ENCODE measurements at regions not wholly inside any gene's neighbourhood (a gene's known extent, or its start where the extent isn't known, plus 50 kb on each side); places are given as distances from the start of the nearest gene placed in this dataset.

DNA sequence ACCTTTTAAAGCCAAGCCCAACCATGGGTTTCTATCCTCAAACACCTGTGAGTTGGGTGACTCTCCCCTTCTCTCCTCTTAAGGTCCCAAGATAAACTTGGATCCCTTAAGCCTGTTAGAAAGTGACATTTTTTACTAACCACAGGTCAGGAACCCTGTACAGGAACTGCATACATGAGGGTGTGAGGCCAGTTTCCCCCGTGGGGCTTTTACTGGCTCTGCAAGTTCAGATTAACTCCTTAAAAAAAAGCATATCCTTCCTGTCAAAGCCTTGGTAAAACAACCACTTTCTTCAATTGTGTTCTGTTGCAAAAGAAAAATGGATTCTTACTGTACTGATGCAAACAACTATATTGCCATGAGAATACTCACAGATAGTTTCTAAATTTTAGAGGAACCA lies 2638.7 kb upstream of the PCDH20 start:
- peak; percentile 52 to 85 (median 79) for DNase-seq
- H3K9me3 ChIP-seq (ENCODE audit: control extremely low read depth in 1 of 5, control insufficient read depth in 4 of 5, insufficient read depth in 2 of 5, low read depth in 1 of 5, low read length in 4 of 5) = peaks cover 0 to 21% (median 2%) of the 10 kb centered on the region in 5 experiments
- H3K36me3 ChIP-seq (ENCODE audit: control insufficient read depth in 4 of 4, insufficient read depth in 4 of 4, low read length in 3 of 4) = no peaks in the 10 kb centered on the region
- POLR2A ChIA-PET = no interaction called here
- no peak overlapping the region for H3K27ac ChIP-seq (ENCODE audit: insufficient read depth in 1 of 2, low read depth in 1 of 2, low read length in 2 of 2, poor library complexity in 1 of 2, severe bottlenecking in 2 of 2)
- WGBS (ENCODE audit: insufficient coverage) = no CpG with 5 or more reads among the region's 1 CpG
- peaks cover 0 to 18% (median 3%) of the 10 kb centered on the region in 4 experiments for H3K4me1 ChIP-seq (ENCODE audit: control extremely low read depth in 1 of 4, control insufficient read depth in 4 of 4, insufficient read depth in 4 of 4, low read length in 3 of 4)
- no peak overlapping the region for H3K4me3 ChIP-seq (ENCODE audit: control insufficient read depth in 1 of 7, extremely low read depth in 1 of 7, insufficient read depth in 4 of 7, low read depth in 2 of 7, low read length in 6 of 7)
- CTCF ChIA-PET = no interaction called here
- no peaks in the 10 kb centered on the region for H3K27me3 ChIP-seq (replicated peaks in 2 of 5; ENCODE audit: control insufficient read depth in 4 of 5, insufficient read depth in 5 of 5, low read length in 4 of 5)

DNA sequence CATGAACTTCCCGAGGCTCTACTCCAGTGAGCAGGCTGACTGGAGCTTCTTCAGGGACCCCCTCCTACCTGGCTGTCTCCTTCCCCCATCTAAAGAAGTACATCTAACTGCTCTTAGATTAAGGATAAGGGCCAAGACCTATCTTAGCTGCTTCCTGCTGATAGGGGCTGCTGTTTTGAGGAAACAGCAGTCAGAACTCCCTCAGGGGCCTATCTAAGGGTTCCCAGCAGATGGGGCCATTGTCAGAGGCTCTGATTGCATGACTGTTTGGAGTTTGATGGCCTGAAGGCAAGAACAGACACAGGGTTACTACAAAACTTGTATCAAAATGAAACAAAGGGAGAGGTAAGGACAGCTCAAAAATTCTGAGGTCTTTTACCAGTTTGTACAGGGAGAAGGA lies 2636.9 kb upstream of the PCDH20 start:
- CTCF ChIA-PET = interaction anchor here (1.0 kb wide), 1 partner anchor 77 kb away, joined by 3 read pairs; no protein-coding TSS in a partner anchor
- POLR2A ChIA-PET = no interaction called here
- H3K27me3 ChIP-seq (replicated peaks in 2 of 5; ENCODE audit: control insufficient read depth in 4 of 5, insufficient read depth in 5 of 5, low read length in 4 of 5) = no peaks in the 10 kb centered on the region
- WGBS (ENCODE audit: insufficient coverage) = no CpG with 5 or more reads among the region's 1 CpG
- peaks cover 0 to 18% (median 3%) of the 10 kb centered on the region in 4 experiments for H3K4me1 ChIP-seq (ENCODE audit: control extremely low read depth in 1 of 4, control insufficient read depth in 4 of 4, insufficient read depth in 4 of 4, low read length in 3 of 4)
- peaks cover 0 to 21% (median 2%) of the 10 kb centered on the region in 5 experiments for H3K9me3 ChIP-seq (ENCODE audit: control extremely low read depth in 1 of 5, control insufficient read depth in 4 of 5, insufficient read depth in 2 of 5, low read depth in 1 of 5, low read length in 4 of 5)
- peak; percentile 18 to 77 (median 63) for DNase-seq
- no peak overlapping the region for H3K27ac ChIP-seq (ENCODE audit: insufficient read depth in 1 of 2, low read depth in 1 of 2, low read length in 2 of 2, poor library complexity in 1 of 2, severe bottlenecking in 2 of 2)
- H3K4me3 ChIP-seq (ENCODE audit: control insufficient read depth in 1 of 7, extremely low read depth in 1 of 7, insufficient read depth in 4 of 7, low read depth in 2 of 7, low read length in 6 of 7) = no peak overlapping the region
- no peaks in the 10 kb centered on the region for H3K36me3 ChIP-seq (ENCODE audit: control insufficient read depth in 4 of 4, insufficient read depth in 4 of 4, low read length in 3 of 4)

DNA sequence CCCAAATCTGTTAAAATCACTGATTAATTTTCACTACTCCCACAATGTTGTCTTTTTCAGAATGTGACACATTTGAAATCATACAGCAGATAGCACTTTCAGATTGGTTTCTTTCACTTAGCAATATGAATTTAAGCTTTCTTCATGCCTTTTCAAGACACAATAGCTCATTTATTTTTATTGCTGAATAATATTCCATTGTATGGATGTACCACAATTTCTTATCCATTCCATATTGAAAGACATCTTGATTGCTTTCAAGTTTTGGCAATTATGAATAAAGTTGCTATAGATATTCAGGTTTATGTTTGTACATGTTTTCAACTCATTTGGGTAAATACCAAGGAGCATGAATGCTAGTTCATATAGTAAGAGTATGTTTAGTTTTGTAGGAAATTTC lies 2635.6 kb upstream of the PCDH20 start:
- Histone ChIP-seq H3K27ac (ENCODE audit: insufficient read depth in 1 of 2, low read depth in 1 of 2, low read length in 2 of 2, poor library complexity in 1 of 2, severe bottlenecking in 2 of 2) (no peak overlapping the region), H3K9me3 (ENCODE audit: control extremely low read depth in 1 of 5, control insufficient read depth in 4 of 5, insufficient read depth in 2 of 5, low read depth in 1 of 5, low read length in 4 of 5) (peaks cover 0 to 20% (median 2%) of the 10 kb centered on the region in 5 experiments), H3K4me1 (ENCODE audit: control extremely low read depth in 1 of 4, control insufficient read depth in 4 of 4, insufficient read depth in 4 of 4, low read length in 3 of 4) (peaks cover 0 to 18% (median 3%) of the 10 kb centered on the region in 4 experiments), H3K36me3 (ENCODE audit: control insufficient read depth in 4 of 4, insufficient read depth in 4 of 4, low read length in 3 of 4) (no peaks in the 10 kb centered on the region), H3K27me3 (replicated peaks in 2 of 5; ENCODE audit: control insufficient read depth in 4 of 5, insufficient read depth in 5 of 5, low read length in 4 of 5) (no peaks in the 10 kb centered on the region), H3K4me3 (ENCODE audit: control insufficient read depth in 1 of 7, extremely low read depth in 1 of 7, insufficient read depth in 4 of 7, low read depth in 2 of 7, low read length in 6 of 7) (no peak overlapping the region)
- ChIA-PET POLR2A (no interaction called here), CTCF (no interaction called here)
- DNase-seq = no peak

DNA sequence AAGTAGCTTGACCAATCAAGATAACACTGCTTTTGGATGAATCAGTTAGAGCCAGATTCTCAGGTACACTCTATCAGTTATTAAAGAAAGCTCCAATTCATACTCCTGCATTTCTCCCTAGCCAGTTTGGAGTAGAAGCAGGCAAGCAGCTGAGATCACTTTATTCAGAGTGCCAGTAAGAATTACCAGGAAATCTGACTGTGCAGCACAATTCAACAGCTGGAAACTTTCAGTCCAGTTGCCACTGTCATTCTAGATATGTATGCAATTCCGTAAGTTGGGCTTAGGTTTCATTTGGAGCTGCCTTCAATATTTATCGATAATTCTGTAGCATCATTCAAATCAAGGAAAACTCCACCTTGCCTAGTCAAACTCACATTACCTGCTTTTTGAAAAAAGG lies 2625.6 kb upstream of the PCDH20 start:
- ChIA-PET POLR2A (no interaction called here), CTCF (no interaction called here)
- no peaks in the 10 kb centered on the region for H3K9me3 ChIP-seq (ENCODE audit: control extremely low read depth in 1 of 5, control insufficient read depth in 4 of 5, insufficient read depth in 2 of 5, low read depth in 1 of 5, low read length in 4 of 5)
- no peaks in the 10 kb centered on the region for H3K4me1 ChIP-seq (ENCODE audit: control extremely low read depth in 1 of 4, control insufficient read depth in 4 of 4, insufficient read depth in 4 of 4, low read length in 3 of 4)
- no peak for DNase-seq
- no peaks in the 10 kb centered on the region for H3K36me3 ChIP-seq (ENCODE audit: control insufficient read depth in 4 of 4, insufficient read depth in 4 of 4, low read length in 3 of 4)
- H3K27ac ChIP-seq (ENCODE audit: insufficient read depth in 1 of 2, low read depth in 1 of 2, low read length in 2 of 2, poor library complexity in 1 of 2, severe bottlenecking in 2 of 2) = no peak overlapping the region
- no peaks in the 10 kb centered on the region for H3K27me3 ChIP-seq (replicated peaks in 2 of 5; ENCODE audit: control insufficient read depth in 4 of 5, insufficient read depth in 5 of 5, low read length in 4 of 5)
- WGBS (ENCODE audit: insufficient coverage) = no CpG with 5 or more reads among the region's 2 CpGs
- no peak overlapping the region for H3K4me3 ChIP-seq (ENCODE audit: control insufficient read depth in 1 of 7, extremely low read depth in 1 of 7, insufficient read depth in 4 of 7, low read depth in 2 of 7, low read length in 6 of 7)

DNA sequence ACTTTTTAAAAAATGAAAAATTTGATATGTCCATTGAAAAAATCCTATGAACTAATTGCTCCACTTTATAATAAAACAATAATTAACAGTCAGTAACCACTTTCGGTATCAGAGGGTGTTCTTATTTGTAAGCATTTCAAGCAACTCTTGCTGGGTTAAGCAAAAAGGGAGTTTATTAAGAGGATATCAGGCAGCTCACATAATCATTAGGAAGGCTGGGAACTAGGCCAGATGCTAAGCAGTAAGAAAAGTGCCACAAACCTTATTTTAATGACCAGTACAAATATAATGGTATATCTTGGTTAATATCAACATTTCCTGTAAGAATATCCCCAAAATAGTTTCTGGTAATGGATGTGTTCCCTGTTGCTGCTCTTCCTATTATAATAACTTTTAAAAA lies 2618.3 kb upstream of the PCDH20 start:
- Histone ChIP-seq H3K9me3 (ENCODE audit: control extremely low read depth in 1 of 5, control insufficient read depth in 4 of 5, insufficient read depth in 2 of 5, low read depth in 1 of 5, low read length in 4 of 5) (peaks cover 0 to 2% (median 0%) of the 10 kb centered on the region in 5 experiments), H3K36me3 (ENCODE audit: control insufficient read depth in 4 of 4, insufficient read depth in 4 of 4, low read length in 3 of 4) (no peaks in the 10 kb centered on the region), H3K27me3 (replicated peaks in 2 of 5; ENCODE audit: control insufficient read depth in 4 of 5, insufficient read depth in 5 of 5, low read length in 4 of 5) (no peaks in the 10 kb centered on the region), H3K27ac (ENCODE audit: insufficient read depth in 1 of 2, low read depth in 1 of 2, low read length in 2 of 2, poor library complexity in 1 of 2, severe bottlenecking in 2 of 2) (no peak overlapping the region), H3K4me1 (ENCODE audit: control extremely low read depth in 1 of 4, control insufficient read depth in 4 of 4, insufficient read depth in 4 of 4, low read length in 3 of 4) (no peaks in the 10 kb centered on the region), H3K4me3 (ENCODE audit: control insufficient read depth in 1 of 7, extremely low read depth in 1 of 7, insufficient read depth in 4 of 7, low read depth in 2 of 7, low read length in 6 of 7) (no peak overlapping the region)
- DNase-seq = no peak
- CTCF ChIA-PET = no interaction called here
- POLR2A ChIA-PET = interaction anchor here (0.6 kb wide), 1 partner anchor 15 kb away, joined by 3 read pairs; no protein-coding TSS in a partner anchor
- WGBS (ENCODE audit: insufficient coverage) = 100% methylated on average over 1 of the region's 1 CpG

DNA sequence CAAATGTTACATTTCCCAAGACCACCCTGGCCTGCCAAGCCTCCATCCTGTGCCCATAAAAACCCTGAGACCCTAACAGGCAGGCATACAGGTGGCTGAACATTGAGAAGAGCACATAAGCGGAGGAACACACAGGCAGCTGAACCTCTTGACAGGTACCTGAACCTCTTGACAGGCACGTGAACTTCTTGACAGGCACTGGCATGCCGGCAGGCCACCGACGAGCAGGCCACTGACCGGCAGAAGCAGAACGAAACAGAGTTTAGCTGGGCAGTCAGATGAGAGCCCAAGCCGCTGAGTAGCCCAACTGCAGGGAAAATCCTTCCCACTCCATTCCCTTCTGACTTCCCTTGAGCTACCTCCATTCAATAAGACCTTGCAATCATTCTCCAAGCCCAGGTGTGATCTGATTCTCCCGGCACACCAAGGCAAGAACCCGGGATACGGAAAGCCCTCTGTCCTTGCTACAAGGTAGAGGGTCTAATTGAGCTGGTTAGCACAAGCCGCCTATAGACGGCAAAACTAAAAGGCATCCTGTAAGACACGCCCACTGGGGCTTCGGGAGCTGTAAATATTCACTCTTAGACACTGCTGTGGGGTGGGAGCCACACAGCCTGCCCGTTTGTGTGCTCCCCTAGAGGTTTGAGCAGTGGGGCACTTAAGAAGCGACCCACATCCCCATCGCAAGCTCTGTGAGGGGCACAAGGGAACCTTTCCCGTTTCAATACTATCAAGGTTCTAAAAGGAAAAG lies 2613.9 kb upstream of the PCDH20 start:
- 95% methylated on average over 15 of the region's 19 CpGs for WGBS (ENCODE audit: insufficient coverage)

DNA sequence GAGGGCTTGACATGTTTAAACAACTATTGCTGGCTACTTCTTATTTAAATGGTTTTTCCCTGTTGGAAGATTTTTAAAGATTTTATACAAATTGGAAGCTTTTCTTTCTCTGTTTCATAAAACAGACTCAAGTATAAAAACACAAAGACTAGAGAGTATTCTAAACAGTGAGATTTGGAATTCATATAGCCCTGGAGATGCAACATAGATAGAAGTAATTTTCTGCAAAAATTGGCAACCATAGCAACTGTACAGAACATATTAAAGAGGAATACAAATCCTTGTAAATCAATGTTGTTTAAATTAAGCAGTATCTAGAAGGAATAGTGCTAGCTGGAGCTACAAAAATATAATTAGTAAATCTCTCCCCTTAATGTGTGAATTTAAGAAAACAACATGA lies 2612.9 kb upstream of the PCDH20 start:
- H3K36me3 ChIP-seq (ENCODE audit: control insufficient read depth in 4 of 4, insufficient read depth in 4 of 4, low read length in 3 of 4) = no peaks in the 10 kb centered on the region
- H3K9me3 ChIP-seq (ENCODE audit: control extremely low read depth in 1 of 5, control insufficient read depth in 4 of 5, insufficient read depth in 2 of 5, low read depth in 1 of 5, low read length in 4 of 5) = no peaks in the 10 kb centered on the region
- CTCF ChIA-PET = no interaction called here
- POLR2A ChIA-PET = no interaction called here
- H3K4me1 ChIP-seq (ENCODE audit: control extremely low read depth in 1 of 4, control insufficient read depth in 4 of 4, insufficient read depth in 4 of 4, low read length in 3 of 4) = no peaks in the 10 kb centered on the region
- no peak overlapping the region for H3K27ac ChIP-seq (ENCODE audit: insufficient read depth in 1 of 2, low read depth in 1 of 2, low read length in 2 of 2, poor library complexity in 1 of 2, severe bottlenecking in 2 of 2)
- no peak overlapping the region for H3K4me3 ChIP-seq (ENCODE audit: control insufficient read depth in 1 of 7, extremely low read depth in 1 of 7, insufficient read depth in 4 of 7, low read depth in 2 of 7, low read length in 6 of 7)
- no peaks in the 10 kb centered on the region for H3K27me3 ChIP-seq (replicated peaks in 2 of 5; ENCODE audit: control insufficient read depth in 4 of 5, insufficient read depth in 5 of 5, low read length in 4 of 5)
- DNase-seq = no peak

More for the DNA sequence above, 2613.9 kb upstream of the PCDH20 start:
- ChIA-PET CTCF (no interaction called here), POLR2A (no interaction called here)
- H3K4me1 ChIP-seq (ENCODE audit: control extremely low read depth in 1 of 4, control insufficient read depth in 4 of 4, insufficient read depth in 4 of 4, low read length in 3 of 4) = no peaks in the 10 kb centered on the region
- no peaks in the 10 kb centered on the region for H3K27me3 ChIP-seq (replicated peaks in 2 of 5; ENCODE audit: control insufficient read depth in 4 of 5, insufficient read depth in 5 of 5, low read length in 4 of 5)
- no peak overlapping the region for H3K4me3 ChIP-seq (ENCODE audit: control insufficient read depth in 1 of 7, extremely low read depth in 1 of 7, insufficient read depth in 4 of 7, low read depth in 2 of 7, low read length in 6 of 7)
- no peak for DNase-seq
- no peak overlapping the region for H3K27ac ChIP-seq (ENCODE audit: insufficient read depth in 1 of 2, low read depth in 1 of 2, low read length in 2 of 2, poor library complexity in 1 of 2, severe bottlenecking in 2 of 2)
- H3K9me3 ChIP-seq (ENCODE audit: control extremely low read depth in 1 of 5, control insufficient read depth in 4 of 5, insufficient read depth in 2 of 5, low read depth in 1 of 5, low read length in 4 of 5) = peaks cover 0 to 2% (median 0%) of the 10 kb centered on the region in 5 experiments
- H3K36me3 ChIP-seq (ENCODE audit: control insufficient read depth in 4 of 4, insufficient read depth in 4 of 4, low read length in 3 of 4) = no peaks in the 10 kb centered on the region
